ENCODE measurements at regions not wholly inside any gene's neighbourhood (a gene's known extent, or its start where the extent isn't known, plus 50 kb on each side); places are given as distances from the start of the nearest gene placed in this dataset.

GRCh38 chr5:26802944-26803343, 235.4 kb downstream of the CDH9 start:
- DNase-seq (ENCODE audit: low read depth) = no peak
- no peak for TF ChIP-seq POLR2A (IDR thresholded peaks at IDR 0.05; ENCODE audit: extremely low read depth, insufficient read length)
- TF ChIP-seq, protein P1, sequence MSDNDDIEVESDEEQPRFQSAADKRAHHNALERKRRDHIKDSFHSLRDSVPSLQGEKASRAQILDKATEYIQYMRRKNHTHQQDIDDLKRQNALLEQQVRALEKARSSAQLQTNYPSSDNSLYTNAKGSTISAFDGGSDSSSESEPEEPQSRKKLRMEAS (IDR thresholded peaks at IDR 0.05; ENCODE audit: low read depth, low read length) = no peak
- no peak for TF ChIP-seq MYC (IDR thresholded peaks at IDR 0.05; ENCODE audit: low read depth, low read length)
- no peak for TF ChIP-seq CTCF (IDR thresholded peaks at IDR 0.05; ENCODE audit: low read depth, low read length)
- no peak overlapping the region for H3K4me3 ChIP-seq (ENCODE audit: low read depth, low read length)

GRCh38 chr5:26791433-26791832, 247.0 kb downstream of the CDH9 start:
- TF ChIP-seq MYC (IDR thresholded peaks at IDR 0.05; ENCODE audit: low read depth, low read length) = no peak
- TF ChIP-seq, protein P1 (IDR thresholded peaks at IDR 0.05; ENCODE audit: low read depth, low read length) = no peak
- TF ChIP-seq POLR2A (IDR thresholded peaks at IDR 0.05; ENCODE audit: extremely low read depth, insufficient read length) = no peak
- no peak for TF ChIP-seq CTCF (IDR thresholded peaks at IDR 0.05; ENCODE audit: low read depth, low read length)
- no peak for DNase-seq (ENCODE audit: low read depth)
- H3K4me3 ChIP-seq (ENCODE audit: low read depth, low read length) = no peak overlapping the region

DNA sequence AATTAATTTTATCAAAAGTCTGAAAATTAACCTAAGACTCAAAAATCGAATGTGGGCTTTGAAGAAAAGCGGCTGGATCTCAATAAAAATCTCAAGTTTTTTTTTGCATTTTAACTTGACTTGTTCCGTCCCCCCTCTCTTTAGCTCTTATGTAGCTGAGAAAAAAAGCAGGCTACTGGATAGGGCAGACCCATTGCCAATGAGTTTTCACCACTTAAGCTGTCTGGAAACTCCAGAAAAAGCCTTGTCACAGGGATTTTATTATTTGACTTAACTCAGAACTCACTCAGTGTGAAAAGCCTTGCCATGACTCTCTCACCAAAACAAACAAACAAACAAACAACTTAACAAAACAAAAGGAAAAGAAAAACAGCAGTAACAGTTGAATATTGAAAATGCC, 247.4 kb downstream of the CDH9 start:
- DNase-seq (ENCODE audit: low read depth) = no peak
- no peak overlapping the region for H3K4me3 ChIP-seq (ENCODE audit: low read depth, low read length)
- TF ChIP-seq, protein P1 (IDR thresholded peaks at IDR 0.05; ENCODE audit: low read depth, low read length) = no peak
- TF ChIP-seq CTCF (IDR thresholded peaks at IDR 0.05; ENCODE audit: low read depth, low read length) (no peak), MYC (IDR thresholded peaks at IDR 0.05; ENCODE audit: low read depth, low read length) (no peak), POLR2A (IDR thresholded peaks at IDR 0.05; ENCODE audit: extremely low read depth, insufficient read length) (no peak)

GRCh38 chr5:26763215-26763614, 275.2 kb downstream of the CDH9 start:
- TF ChIP-seq MYC (IDR thresholded peaks at IDR 0.05; ENCODE audit: low read depth, low read length) (no peak), POLR2A (IDR thresholded peaks at IDR 0.05; ENCODE audit: extremely low read depth, insufficient read length) (no peak), CTCF (IDR thresholded peaks at IDR 0.05; ENCODE audit: low read depth, low read length) (no peak)
- TF ChIP-seq, protein P1 (IDR thresholded peaks at IDR 0.05; ENCODE audit: low read depth, low read length) = no peak
- DNase-seq (ENCODE audit: low read depth) = no peak
- H3K4me3 ChIP-seq (ENCODE audit: low read depth, low read length) = no peak overlapping the region

DNA sequence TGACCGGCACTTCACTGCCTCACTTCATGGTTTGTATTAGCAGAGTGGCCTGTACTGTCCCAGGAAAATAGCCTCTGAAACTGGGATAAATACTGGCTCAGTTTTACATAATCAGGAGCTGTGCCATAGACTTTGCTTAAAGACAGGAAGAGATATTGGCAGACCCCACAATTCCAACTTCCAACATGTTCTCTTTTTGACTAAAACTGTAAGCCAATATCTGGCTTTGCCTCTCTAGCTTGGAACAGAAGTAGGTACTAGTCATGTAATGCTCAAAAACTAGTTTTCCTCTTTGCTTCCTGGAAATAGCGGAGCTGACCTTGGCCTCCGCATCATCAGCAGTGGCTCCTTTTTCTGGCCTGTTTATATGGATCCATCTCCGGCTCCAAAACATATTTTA, 276.9 kb downstream of the CDH9 start:
- TF ChIP-seq CTCF (IDR thresholded peaks at IDR 0.05; ENCODE audit: low read depth, low read length) = no peak
- TF ChIP-seq, protein P1 (IDR thresholded peaks at IDR 0.05; ENCODE audit: low read depth, low read length) = no peak
- TF ChIP-seq MYC (IDR thresholded peaks at IDR 0.05; ENCODE audit: low read depth, low read length) = no peak
- TF ChIP-seq POLR2A (IDR thresholded peaks at IDR 0.05; ENCODE audit: extremely low read depth, insufficient read length) = no peak
- DNase-seq (ENCODE audit: low read depth) = no peak
- no peak overlapping the region for H3K4me3 ChIP-seq (ENCODE audit: low read depth, low read length)

DNA sequence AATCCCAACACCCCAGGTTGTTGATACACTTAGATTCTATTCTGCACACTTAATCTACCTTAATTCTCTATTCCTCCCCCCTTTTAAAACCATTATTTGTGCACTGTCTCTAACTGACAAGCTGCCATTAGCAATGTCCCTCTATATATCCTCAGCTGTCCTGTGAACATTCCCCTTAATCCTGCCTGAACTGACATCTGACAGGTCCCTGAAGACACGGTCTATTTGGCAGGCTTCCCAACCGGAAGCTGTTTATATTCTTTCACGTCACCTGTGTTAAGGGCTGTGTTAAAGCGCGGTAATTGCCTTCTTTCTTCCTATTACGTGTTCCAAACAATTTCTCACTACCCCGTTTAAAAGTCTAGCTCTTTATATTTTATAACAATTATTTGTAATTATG, 277.3 kb downstream of the CDH9 start:
- DNase-seq (ENCODE audit: low read depth) = no peak
- TF ChIP-seq CTCF (IDR thresholded peaks at IDR 0.05; ENCODE audit: low read depth, low read length) = no peak
- TF ChIP-seq MYC (IDR thresholded peaks at IDR 0.05; ENCODE audit: low read depth, low read length) = no peak
- no peak for TF ChIP-seq POLR2A (IDR thresholded peaks at IDR 0.05; ENCODE audit: extremely low read depth, insufficient read length)
- TF ChIP-seq, protein P1 (IDR thresholded peaks at IDR 0.05; ENCODE audit: low read depth, low read length) = no peak
- H3K4me3 ChIP-seq (ENCODE audit: low read depth, low read length) = no peak overlapping the region

All from NB4 (cell line).